C4-2B (cell line): ENCODE measurements at regions not wholly inside any gene's neighbourhood (a gene's known extent, or its start where the extent isn't known, plus 50 kb on each side); places are given as distances from the start of the nearest gene placed in this dataset.

Experiments
- H3K27ac ChIP-seq: fragments of 450-650 bp; 2 replicates; pipeline ENCODE4 v1.5.1; 2017
- CTCF ChIP-seq: fragments of 450-650 bp; conservative IDR thresholded peaks from 2 replicates; pipeline ENCODE4 v1.5.1; 2017; ENCODE audit warnings: mild to moderate bottlenecking
- ZFX ChIP-seq: fragments of 450-650 bp; IDR thresholded peaks from 2 replicates; pipeline ENCODE4 v1.6.1; 2017

GRCh38 chr10:106405141-106405540 lies 759.4 kb downstream of the SORCS1 start:
- TF ChIP-seq ZFX, result no peak
- no peak for TF ChIP-seq CTCF
- H3K27ac ChIP-seq, result no peak overlapping the region

- H3K27ac ChIP-seq, result no peak overlapping the region
Observed at GRCh38 chr10:106402458-106402857, 762.0 kb downstream of the SORCS1 start.

GRCh38 chr10:106401967-106402366 lies 762.5 kb downstream of the SORCS1 start:
- no peak for TF ChIP-seq CTCF
- TF ChIP-seq ZFX, result no peak

More at GRCh38 chr10:106402458-106402857, 762.0 kb downstream of the SORCS1 start:
- TF ChIP-seq ZFX (no peak), CTCF (no peak)

DNA sequence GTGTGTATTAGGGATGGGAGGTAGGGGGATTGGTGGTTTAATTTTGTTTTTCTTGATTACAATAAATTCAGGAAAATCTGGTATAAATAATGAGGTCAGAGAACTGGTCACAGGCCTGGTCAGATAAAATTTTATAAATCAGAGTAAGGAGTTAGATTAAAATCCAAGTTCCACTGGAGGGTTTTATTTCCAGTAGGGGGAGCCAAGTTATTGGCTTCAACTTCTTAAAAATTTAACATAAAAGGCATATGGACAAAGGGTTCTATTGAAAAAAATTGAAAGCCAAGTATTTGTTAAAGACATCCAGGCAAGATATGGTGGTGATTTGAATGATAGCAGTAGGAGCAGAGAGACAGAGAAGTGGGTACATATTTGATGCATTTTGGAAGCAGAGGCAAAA lies 763.3 kb downstream of the SORCS1 start:
- no peak overlapping the region for H3K27ac ChIP-seq
- peak; percentile 54 for TF ChIP-seq CTCF
- no peak for TF ChIP-seq ZFX

More at GRCh38 chr10:106401967-106402366, 762.5 kb downstream of the SORCS1 start:
- no peak overlapping the region for H3K27ac ChIP-seq

DNA sequence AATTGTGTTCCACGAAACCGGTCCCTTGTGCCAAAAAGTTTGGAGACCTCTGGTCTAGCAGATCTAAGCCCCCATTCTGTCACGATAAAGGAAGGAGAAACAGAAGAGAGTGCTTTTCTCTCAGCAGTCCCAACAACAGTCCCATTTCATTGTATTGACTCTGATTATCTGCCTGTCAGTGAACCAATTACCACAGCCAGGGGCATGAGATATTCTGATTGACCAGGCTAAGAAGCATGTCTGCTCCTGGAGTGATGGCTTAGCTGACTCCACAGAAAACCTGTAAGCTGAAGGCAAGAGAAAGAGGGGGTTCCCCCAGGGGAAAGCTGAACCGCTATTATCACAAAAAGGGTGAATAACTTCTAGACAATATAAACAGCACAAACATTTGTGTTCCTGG lies 765.4 kb downstream of the SORCS1 start:
- H3K27ac ChIP-seq, result no peak overlapping the region
- no peak for TF ChIP-seq ZFX
- no peak for TF ChIP-seq CTCF

DNA sequence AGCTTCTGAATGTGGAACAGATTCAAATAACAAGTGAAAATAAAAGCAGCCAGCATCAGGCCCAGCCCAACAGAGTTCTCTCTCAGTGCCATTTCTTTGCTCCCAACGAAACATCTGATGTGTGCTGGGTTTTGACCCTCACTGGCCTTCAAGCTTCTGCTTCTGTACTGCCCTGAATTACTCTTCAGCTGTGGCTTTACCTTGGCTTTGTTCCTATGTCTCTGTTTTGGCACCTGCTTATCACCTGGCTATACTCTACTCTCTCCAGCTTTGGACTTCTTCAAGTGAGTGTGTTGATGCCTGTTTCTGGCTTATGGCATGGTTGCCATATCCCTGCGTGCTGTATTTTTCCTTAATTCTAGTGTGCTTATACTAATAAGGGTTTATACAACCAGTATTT lies 768.3 kb downstream of the SORCS1 start:
- TF ChIP-seq CTCF (no peak), ZFX (no peak)
- no peak overlapping the region for H3K27ac ChIP-seq

- TF ChIP-seq CTCF (no peak), ZFX (no peak)
Observed at GRCh38 chr10:106395041-106395749, 769.3 kb downstream of the SORCS1 start.

More at GRCh38 chr10:106395041-106395749, 769.3 kb downstream of the SORCS1 start:
- H3K27ac ChIP-seq, result no peak overlapping the region
